GM19438 (cell line): ENCODE measurements at regions not wholly inside any gene's neighbourhood (a gene's known extent, or its start where the extent isn't known, plus 50 kb on each side); places are given as distances from the start of the nearest gene placed in this dataset.

Experiments used
- ATAC-seq: cut with Tn5 transposase; IDR thresholded peaks from one replicate; pipeline ENCODE4 v1.9.1; 2021; ENCODE audit warnings: low read depth; ENCODE audit not compliant: unreplicated experiment

- no peak for ATAC-seq
Measured at GRCh38 chr9:78654324-78654723, 357.4 kb downstream of the PSAT1 start.

GRCh38 chr9:78663369-78663768 is 366.4 kb downstream of the PSAT1 start:
- ATAC-seq = no peak

- ATAC-seq = no peak
Measured at GRCh38 chr9:78664370-78664769, 367.4 kb downstream of the PSAT1 start.

- no peak for ATAC-seq
Measured at GRCh38 chr9:78666818-78667414, 370.0 kb downstream of the PSAT1 start.

- no peak for ATAC-seq
Measured at GRCh38 chr9:78668148-78668832, 371.4 kb downstream of the PSAT1 start.

- no peak for ATAC-seq
Measured at GRCh38 chr9:78669591-78669990, 372.7 kb downstream of the PSAT1 start.

- ATAC-seq = no peak
Measured at GRCh38 chr9:78671785-78672184, 374.9 kb downstream of the PSAT1 start.

GRCh38 chr9:78674874-78675273 is 377.9 kb downstream of the PSAT1 start:
- ATAC-seq = no peak

GRCh38 chr9:78676009-78676408 is 379.1 kb downstream of the PSAT1 start:
- ATAC-seq = no peak

- no peak for ATAC-seq
Measured at GRCh38 chr9:78676623-78677022, 379.7 kb downstream of the PSAT1 start.

GRCh38 chr9:78677326-78677725 is 380.4 kb downstream of the PSAT1 start:
- no peak for ATAC-seq

GRCh38 chr9:78678877-78679276 is 382.0 kb downstream of the PSAT1 start:
- ATAC-seq = no peak

- ATAC-seq = no peak
Measured at GRCh38 chr9:78680196-78680595, 383.3 kb downstream of the PSAT1 start.

GRCh38 chr9:78682216-78682615 is 385.3 kb downstream of the PSAT1 start:
- no peak for ATAC-seq

- ATAC-seq = no peak
Measured at GRCh38 chr9:78685471-78685870, 388.5 kb downstream of the PSAT1 start.

GRCh38 chr9:78688796-78689195 is 391.9 kb downstream of the PSAT1 start:
- no peak for ATAC-seq

GRCh38 chr9:78691542-78691941 is 394.6 kb downstream of the PSAT1 start:
- ATAC-seq = no peak

- ATAC-seq = no peak
Measured at GRCh38 chr9:78692871-78693270, 395.9 kb downstream of the PSAT1 start.

GRCh38 chr9:78694974-78695373 is 398.0 kb downstream of the PSAT1 start:
- ATAC-seq = no peak

GRCh38 chr9:78695519-78695918 is 398.6 kb downstream of the PSAT1 start:
- no peak for ATAC-seq

- ATAC-seq = no peak
Measured at GRCh38 chr9:78697618-78698017, 400.7 kb downstream of the PSAT1 start.

- ATAC-seq = no peak
Measured at GRCh38 chr9:78698371-78698770, 401.4 kb downstream of the PSAT1 start.
